GM19397 (cell line): ENCODE measurements at regions not wholly inside any gene's neighbourhood (a gene's known extent, or its start where the extent isn't known, plus 50 kb on each side); places are given as distances from the start of the nearest gene placed in this dataset.
A peak's percentile ranks its signal among the peaks of the same experiment; 100 is the strongest.

Source experiments
- ATAC-seq: cut with Tn5 transposase; IDR thresholded peaks from one replicate; pipeline ENCODE4 v1.9.1; 2021; ENCODE audit warnings: mild to moderate bottlenecking, moderate library complexity; ENCODE audit not compliant: unreplicated experiment

- no peak for ATAC-seq
Observed at GRCh38 chr4:113849771-113850170, 88.2 kb upstream of the CAMK2D start.

- ATAC-seq, result no peak
Observed at GRCh38 chr4:113847710-113848109, 86.2 kb upstream of the CAMK2D start.

DNA sequence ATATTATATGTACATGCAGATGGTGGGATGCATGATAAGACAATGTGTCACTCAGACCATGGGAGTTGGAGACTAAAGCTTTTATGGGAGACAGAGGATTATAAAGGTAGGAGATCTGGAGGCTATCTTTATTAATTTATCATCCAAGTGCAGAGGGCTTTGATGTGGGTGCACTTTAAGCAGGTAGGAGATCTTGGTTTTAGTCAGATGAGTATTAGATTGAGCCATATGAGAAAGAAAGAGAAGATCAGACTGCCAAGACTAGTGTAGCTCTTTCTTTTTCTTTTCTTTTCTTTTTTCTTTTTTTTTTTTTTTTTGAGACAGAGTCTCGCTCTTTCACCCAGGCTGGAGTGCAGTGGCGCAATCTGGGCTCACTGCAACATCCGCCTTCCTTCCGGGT, 84.9 kb upstream of the CAMK2D start:
- ATAC-seq, result no peak

DNA sequence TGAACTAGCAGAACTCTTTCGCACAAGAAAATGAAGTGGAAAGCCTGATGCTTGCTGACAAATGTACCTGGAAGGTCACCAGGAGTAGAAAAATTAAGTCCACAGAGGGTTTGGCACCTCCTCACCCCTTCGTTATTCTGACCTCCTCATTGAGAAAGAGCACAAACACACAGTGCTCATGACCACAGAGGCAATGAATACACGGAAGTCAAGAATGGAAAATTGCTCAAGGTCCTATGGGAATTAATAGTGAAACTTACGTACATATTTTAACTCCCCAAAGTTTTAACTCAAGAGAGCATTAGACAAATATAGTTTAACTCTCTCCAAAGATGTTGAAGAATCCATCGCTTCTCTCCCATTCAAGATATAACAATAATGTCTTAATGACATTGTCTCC, 83.6 kb upstream of the CAMK2D start:
- no peak for ATAC-seq

DNA sequence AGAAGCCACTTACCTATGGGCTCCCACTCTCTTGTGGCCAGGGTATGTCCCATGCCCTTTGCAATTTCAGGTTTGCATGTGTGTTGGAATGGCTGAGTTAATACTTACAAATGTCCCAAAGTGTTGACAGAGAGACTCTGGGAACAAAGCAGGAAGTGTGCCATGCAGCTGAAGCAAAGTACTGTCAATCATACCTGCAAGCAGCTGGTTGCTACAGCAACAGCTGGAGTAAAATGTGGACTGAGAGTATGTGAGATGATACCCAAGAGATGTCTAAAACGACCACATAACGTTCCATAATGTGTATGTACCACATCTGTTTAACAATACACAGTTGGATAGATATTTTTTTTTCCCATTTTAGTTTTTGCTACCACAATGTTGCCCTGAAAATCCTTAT, 82.8 kb upstream of the CAMK2D start:
- ATAC-seq, result no peak

- ATAC-seq, result no peak
Observed at GRCh38 chr4:113840861-113841260, 79.3 kb upstream of the CAMK2D start.

DNA sequence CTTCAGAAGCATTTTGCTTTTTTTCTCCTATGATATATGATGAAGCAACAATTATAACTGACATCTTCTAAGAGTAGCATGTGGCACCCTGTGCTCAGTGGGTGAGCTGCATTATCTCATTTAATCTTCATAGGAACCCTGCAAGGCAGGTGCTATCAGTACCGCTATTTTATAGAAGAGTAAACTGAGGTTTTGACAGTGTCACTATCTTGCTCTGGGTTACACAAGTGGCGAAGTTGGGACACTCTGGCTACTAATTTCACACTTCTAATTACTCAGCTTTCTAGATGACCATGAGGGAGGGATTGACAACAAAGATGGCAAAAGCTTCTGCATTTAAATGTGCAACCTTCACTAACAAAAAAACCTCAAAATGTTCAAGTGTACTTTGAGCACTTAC, 76.9 kb upstream of the CAMK2D start:
- no peak for ATAC-seq

DNA sequence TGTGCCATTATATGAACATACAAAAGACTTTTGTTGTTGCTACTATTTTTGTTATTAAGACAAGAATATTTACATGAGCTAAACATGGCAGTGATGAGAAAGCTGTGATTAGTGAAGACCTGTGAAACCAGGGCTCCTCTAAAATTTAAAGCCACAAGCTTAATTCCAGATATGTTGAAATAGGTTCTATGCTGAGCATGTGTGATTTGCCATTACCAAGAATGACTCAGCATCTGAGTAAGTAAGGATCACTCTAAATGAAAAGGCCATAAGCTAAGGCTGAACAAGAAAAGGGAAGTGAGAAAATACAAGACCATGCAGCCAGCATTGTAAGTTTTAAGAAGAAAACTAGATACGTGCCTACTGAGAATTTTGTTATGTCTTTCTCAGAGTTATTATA, 75.9 kb upstream of the CAMK2D start:
- peak; percentile 100 for ATAC-seq

DNA sequence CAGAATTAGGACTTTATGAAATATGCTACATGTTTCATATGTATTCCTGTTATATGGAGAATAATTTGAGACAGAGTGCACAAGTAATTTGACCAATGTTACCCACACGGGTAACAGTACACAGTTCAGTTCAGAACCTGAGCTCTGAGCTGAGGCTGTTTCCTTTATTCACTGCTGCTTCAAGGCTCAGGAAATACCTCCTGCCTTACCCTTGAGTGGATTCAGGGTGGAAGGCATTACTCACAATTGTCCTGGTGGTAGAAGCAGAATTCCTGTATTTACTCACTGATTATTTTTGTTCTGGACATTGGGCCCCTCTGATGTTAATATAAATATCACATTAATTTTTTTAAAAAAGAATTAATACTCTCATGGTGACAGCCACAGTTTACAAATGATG, 73.5 kb upstream of the CAMK2D start:
- no peak for ATAC-seq

GRCh38 chr4:113834298-113834697, 72.8 kb upstream of the CAMK2D start:
- ATAC-seq, result no peak

- ATAC-seq, result no peak
Observed at GRCh38 chr4:113832803-113833202, 71.3 kb upstream of the CAMK2D start.

DNA sequence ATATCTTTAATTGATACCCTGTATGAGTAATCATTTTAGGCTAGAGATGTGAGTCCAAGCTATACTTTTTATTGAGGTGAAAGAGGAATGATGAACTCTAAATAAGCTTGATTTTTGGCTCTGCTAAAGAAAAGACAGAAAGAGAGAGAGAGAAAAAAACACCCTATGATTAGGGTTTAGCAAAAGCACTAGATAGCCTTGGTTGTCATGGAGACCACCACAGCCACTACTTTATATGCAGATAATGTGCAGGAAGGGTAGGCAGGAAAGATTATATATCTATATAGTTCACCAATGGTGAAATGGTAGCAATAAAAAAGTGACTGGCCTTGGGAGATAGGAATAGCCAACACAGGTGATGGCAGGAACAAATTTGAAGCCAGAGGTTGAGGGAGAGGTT, 69.9 kb upstream of the CAMK2D start:
- no peak for ATAC-seq

DNA sequence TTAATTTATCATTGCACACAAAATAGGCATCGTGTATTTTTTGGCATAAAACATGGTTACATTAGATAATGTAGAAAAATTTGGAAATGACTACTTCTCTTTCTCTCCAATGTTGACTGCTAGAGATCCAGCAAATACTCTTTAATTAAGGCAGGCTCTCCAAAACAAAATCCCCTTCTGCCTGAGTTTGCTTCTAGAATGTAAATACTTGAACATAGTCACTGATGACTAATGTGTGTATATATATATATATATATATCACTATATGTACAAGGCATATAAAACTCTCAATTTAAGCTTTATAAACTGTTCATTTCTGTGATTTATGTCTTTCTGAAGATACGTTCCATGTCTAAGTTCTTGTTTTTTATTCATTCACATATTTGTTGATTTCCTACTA, 67.2 kb upstream of the CAMK2D start:
- ATAC-seq, result no peak

GRCh38 chr4:113827285-113827684, 65.7 kb upstream of the CAMK2D start:
- no peak for ATAC-seq

DNA sequence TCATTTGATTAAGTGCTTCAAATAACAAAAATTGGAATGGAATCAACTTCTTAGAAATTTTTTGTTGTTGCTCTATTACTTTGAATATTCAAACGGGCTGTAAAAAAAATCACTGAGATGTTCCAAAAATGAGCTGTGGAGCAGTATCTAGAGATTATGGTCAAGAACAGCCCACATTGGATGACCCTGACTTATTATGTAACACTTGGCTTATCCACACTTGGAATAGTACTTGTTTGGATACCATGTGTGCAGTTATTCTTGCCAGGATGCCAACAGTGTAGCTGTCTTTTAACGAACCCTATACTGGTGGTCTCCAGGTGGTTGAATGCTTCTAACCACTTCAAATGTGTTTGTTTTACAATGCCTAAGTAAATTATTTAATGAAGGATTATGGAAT, 64.9 kb upstream of the CAMK2D start:
- ATAC-seq, result no peak

DNA sequence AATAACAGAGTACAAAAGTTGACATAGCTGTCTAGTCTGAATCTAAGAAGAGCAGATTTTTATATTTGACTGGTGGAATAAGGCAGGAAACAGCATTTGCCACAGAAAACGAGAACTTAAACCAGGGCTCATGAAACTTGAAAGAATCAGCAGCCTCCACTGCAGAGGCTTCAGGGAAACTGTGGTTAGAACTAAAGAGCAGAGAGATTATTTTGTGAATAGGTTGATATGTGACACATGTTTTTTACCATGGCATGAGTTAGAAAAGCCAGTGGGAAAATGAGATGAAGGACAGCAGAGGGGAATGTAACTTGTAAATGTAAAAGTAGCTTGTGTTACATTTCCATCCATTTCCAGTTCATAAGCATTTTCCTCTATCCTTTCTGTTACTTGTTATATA, 63.7 kb upstream of the CAMK2D start:
- ATAC-seq, result peak; percentile 64

DNA sequence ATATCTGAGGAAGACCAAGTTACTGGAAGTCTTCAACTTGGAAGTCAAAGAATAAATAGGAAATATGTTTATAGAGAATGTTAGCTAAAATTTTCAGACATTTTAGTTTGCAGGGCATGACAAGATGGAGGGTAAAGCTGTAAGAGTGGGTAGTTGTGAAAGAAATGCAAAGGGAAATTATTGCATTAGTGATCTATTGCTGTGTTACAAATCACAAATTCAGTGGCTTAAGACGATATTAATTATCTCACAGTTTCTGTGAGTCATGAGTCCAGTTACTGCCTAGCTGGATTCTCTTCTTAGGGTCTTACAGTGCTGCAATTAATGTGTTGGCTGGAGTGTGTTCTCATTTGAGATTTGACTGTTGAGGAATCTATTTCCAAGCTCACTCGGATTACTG, 62.9 kb upstream of the CAMK2D start:
- no peak for ATAC-seq

DNA sequence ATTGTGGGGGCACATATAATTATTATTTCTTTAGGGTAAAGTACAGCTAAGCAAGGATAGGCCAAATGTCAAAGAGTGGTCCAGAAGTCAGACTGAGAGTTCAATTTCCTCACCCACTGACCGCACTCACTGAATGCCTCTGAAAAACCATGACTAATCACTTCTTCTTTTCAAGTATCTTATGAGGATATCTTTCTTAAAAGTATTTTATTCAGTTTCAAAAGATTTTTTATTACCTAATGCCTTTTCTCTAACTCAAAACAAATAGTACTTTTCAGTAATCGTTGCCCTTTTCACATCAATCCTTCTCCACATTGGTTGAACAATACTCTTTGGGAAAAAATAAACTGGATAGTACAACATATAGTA, 61.7 kb upstream of the CAMK2D start:
- ATAC-seq, result peak; percentile 66

- ATAC-seq, result peak; percentile 54
Observed at GRCh38 chr4:113822555-113823290, 61.2 kb upstream of the CAMK2D start.

DNA sequence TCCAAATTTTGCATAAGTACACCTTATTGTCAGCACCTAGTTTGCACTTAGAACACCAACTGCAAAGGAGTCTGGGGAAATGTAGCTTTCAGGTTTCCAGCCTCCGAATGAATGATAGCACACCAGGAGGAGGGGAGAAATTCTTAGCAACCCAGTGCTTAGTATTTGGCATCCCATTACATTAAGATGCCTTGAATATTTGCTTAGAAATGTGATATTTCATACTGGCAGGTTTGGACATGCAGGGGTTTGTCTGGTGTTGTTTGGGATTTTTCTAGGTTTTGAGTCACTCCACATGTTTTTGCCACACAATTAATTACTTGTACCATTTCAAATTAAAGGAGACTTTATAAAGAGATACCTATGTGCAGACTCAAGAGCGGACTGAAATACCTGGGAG, 60.3 kb upstream of the CAMK2D start:
- no peak for ATAC-seq

- no peak for ATAC-seq
Observed at GRCh38 chr4:113820108-113820507, 58.6 kb upstream of the CAMK2D start.

DNA sequence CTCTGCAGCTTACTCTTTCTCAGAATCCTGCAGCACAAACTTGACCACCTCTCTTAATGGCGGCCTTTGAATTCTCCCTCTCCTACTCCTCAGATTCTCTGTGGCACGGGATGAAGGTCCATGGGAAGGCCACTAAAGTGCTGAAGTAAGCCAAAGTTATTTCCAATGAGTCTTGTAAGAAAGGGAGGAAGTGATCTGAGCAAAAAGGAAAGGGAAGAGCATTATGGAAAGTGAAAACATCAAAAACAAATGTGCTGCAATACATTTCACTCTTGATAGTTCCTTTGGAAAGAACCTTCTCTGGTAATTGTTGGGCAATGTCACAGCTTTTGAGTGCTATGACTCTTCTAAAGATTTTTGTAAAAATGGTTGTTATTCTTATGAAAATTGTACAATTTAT, 54.3 kb upstream of the CAMK2D start:
- ATAC-seq, result no peak

DNA sequence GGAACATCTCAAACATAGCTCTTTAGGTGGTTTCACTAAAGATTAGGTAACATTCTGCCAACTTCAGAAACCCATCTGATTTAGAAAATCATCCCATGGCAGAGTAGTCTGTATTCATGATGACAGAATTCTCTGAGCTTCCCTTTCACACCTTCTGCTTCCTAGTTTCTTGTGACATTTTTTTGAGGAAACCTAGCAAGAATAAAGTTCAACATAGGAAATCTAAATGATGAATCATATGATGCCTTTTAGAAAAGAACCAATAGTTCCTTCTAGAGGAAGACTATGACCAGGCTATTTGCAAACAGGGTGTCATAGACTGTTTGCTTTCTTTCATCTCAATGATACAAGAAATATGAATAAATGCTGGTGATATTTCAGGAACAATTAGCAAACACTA, 49.8 kb upstream of the CAMK2D start:
- ATAC-seq, result no peak
